ENCODE measurements at regions not wholly inside any gene's neighbourhood (a gene's known extent, or its start where the extent isn't known, plus 50 kb on each side); places are given as distances from the start of the nearest gene placed in this dataset.

- no peak for TF ChIP-seq FOXP2 (optimal IDR thresholded peaks at IDR 0.05; ENCODE audit: borderline replicate concordance, extremely low read depth, extremely low read length, insufficient read depth)
- no peak for TF ChIP-seq SIN3A (IDR thresholded peaks at IDR 0.05; ENCODE audit: borderline replicate concordance, insufficient read depth, low read length)
- no peak for TF ChIP-seq REST (IDR thresholded peaks at IDR 0.05; ENCODE audit: insufficient read depth in 1 of 2, low read depth in 2 of 2, low read length in 2 of 2)
- TF ChIP-seq POLR2AphosphoS5 (IDR thresholded peaks at IDR 0.05; ENCODE audit: low read depth, low read length) = no peak
- no peak for TF ChIP-seq TAF1 (IDR thresholded peaks at IDR 0.05; ENCODE audit: borderline replicate concordance, insufficient read depth, low read length)
These were observed 686.3 kb downstream of the FGF9 start for GRCh38 chr13:22357132-22357531.

GRCh38 chr13:22369090-22369489, 698.2 kb downstream of the FGF9 start:
- TF ChIP-seq REST (IDR thresholded peaks at IDR 0.05; ENCODE audit: insufficient read depth in 1 of 2, low read depth in 2 of 2, low read length in 2 of 2) (no peak), TAF1 (IDR thresholded peaks at IDR 0.05; ENCODE audit: borderline replicate concordance, insufficient read depth, low read length) (no peak), SIN3A (IDR thresholded peaks at IDR 0.05; ENCODE audit: borderline replicate concordance, insufficient read depth, low read length) (no peak), FOXP2 (optimal IDR thresholded peaks at IDR 0.05; ENCODE audit: borderline replicate concordance, extremely low read depth, extremely low read length, insufficient read depth) (no peak), POLR2AphosphoS5 (IDR thresholded peaks at IDR 0.05; ENCODE audit: low read depth, low read length) (no peak)

GRCh38 chr13:22369840-22370239, 699.0 kb downstream of the FGF9 start:
- TF ChIP-seq TAF1 (IDR thresholded peaks at IDR 0.05; ENCODE audit: borderline replicate concordance, insufficient read depth, low read length) (no peak), SIN3A (IDR thresholded peaks at IDR 0.05; ENCODE audit: borderline replicate concordance, insufficient read depth, low read length) (no peak), FOXP2 (optimal IDR thresholded peaks at IDR 0.05; ENCODE audit: borderline replicate concordance, extremely low read depth, extremely low read length, insufficient read depth) (no peak), POLR2AphosphoS5 (IDR thresholded peaks at IDR 0.05; ENCODE audit: low read depth, low read length) (no peak), REST (IDR thresholded peaks at IDR 0.05; ENCODE audit: insufficient read depth in 1 of 2, low read depth in 2 of 2, low read length in 2 of 2) (no peak)

- no peak for TF ChIP-seq FOXP2 (optimal IDR thresholded peaks at IDR 0.05; ENCODE audit: borderline replicate concordance, extremely low read depth, extremely low read length, insufficient read depth)
These were observed 701.4 kb downstream of the FGF9 start for GRCh38 chr13:22372261-22372660.

GRCh38 chr13:22375151-22375550, 704.3 kb downstream of the FGF9 start:
- no peak for TF ChIP-seq REST (IDR thresholded peaks at IDR 0.05; ENCODE audit: insufficient read depth in 1 of 2, low read depth in 2 of 2, low read length in 2 of 2)
- TF ChIP-seq TAF1 (IDR thresholded peaks at IDR 0.05; ENCODE audit: borderline replicate concordance, insufficient read depth, low read length) = no peak
- TF ChIP-seq POLR2AphosphoS5 (IDR thresholded peaks at IDR 0.05; ENCODE audit: low read depth, low read length) = no peak
- TF ChIP-seq FOXP2 (optimal IDR thresholded peaks at IDR 0.05; ENCODE audit: borderline replicate concordance, extremely low read depth, extremely low read length, insufficient read depth) = no peak
- TF ChIP-seq SIN3A (IDR thresholded peaks at IDR 0.05; ENCODE audit: borderline replicate concordance, insufficient read depth, low read length) = no peak
